Spleen (tissue), 7 donors: ENCODE measurements at regions not wholly inside any gene's neighbourhood (a gene's known extent, or its start where the extent isn't known, plus 50 kb on each side); places are given as distances from the start of the nearest gene placed in this dataset.

Source experiments
- POLR2A ChIP-seq, 3 donors: fragments of 450-650 bp; IDR thresholded peaks; one replicate each; pipeline ENCODE4 v1.5.1; 2017; ENCODE audit warnings: antibody characterized with exemption in 3 of 3, mild to moderate bottlenecking in 1 of 3
- POLR2AphosphoS5 ChIP-seq, 3 donors: sonication (generic); formaldehyde crosslinking; IDR thresholded peaks; one replicate each; pipeline ENCODE4 v1.5.1; 2017; ENCODE audit warnings: antibody characterized with exemption in 3 of 3
- TF ChIP-seq, protein P1 (sequence below), 11 experiments: fragments of 200-600 bp in 7 of 11; fragments of 450-650 bp in 4 of 11; sonication (generic) in 4 of 11; IDR thresholded peaks in 8 of 11; conservative IDR thresholded peaks in 3 of 11; 1 replicate in 7 of 11; 2 replicates in 4 of 11; pipeline versions ENCODE4 v1.4.0 to v1.8.0; 2016 to 2021; ENCODE audit warnings: antibody characterized with exemption in 11 of 11, inconsistent platforms in 4 of 11, mild to moderate bottlenecking in 1 of 11
- donor health status: DM: no; HTN: no; CAD: no; lungs with moderate emphysema.
- donor health status: DM: no; HTN: no; CAD: no.
- donor health status: DM: no; HTN: no; CAD: no.

DNA sequence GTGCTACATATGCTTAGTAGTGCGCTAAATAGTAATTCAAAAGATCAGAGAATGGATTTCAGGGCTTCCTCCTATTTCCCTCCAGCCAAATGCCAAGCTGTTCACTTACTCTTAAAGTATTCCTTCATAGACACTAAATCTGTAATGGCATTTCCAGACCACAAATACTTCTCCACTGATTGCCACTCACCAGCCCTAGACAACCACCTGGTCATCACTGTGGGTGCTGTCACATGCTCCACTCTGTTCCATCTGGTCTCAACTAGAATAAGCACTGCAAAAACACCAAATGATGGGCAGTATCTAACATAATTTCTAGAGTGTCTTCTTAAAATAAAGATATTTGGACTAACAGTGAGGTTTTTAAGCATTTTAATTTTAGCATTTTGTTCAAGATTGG, 341.3 kb downstream of the AASDHPPT start:
- TF ChIP-seq, protein P1, sequence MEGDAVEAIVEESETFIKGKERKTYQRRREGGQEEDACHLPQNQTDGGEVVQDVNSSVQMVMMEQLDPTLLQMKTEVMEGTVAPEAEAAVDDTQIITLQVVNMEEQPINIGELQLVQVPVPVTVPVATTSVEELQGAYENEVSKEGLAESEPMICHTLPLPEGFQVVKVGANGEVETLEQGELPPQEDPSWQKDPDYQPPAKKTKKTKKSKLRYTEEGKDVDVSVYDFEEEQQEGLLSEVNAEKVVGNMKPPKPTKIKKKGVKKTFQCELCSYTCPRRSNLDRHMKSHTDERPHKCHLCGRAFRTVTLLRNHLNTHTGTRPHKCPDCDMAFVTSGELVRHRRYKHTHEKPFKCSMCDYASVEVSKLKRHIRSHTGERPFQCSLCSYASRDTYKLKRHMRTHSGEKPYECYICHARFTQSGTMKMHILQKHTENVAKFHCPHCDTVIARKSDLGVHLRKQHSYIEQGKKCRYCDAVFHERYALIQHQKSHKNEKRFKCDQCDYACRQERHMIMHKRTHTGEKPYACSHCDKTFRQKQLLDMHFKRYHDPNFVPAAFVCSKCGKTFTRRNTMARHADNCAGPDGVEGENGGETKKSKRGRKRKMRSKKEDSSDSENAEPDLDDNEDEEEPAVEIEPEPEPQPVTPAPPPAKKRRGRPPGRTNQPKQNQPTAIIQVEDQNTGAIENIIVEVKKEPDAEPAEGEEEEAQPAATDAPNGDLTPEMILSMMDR (IDR thresholded peaks at IDR 0.05 in 8 of 11, conservative IDR thresholded peaks at IDR 0.05 in 3 of 11) = no peak
- TF ChIP-seq POLR2A (IDR thresholded peaks at IDR 0.05) (no peak), POLR2AphosphoS5 (IDR thresholded peaks at IDR 0.05) (no peak)
